GM10266 (cell line): ENCODE measurements at regions not wholly inside any gene's neighbourhood (a gene's known extent, or its start where the extent isn't known, plus 50 kb on each side); places are given as distances from the start of the nearest gene placed in this dataset.

Experiments used
- DNase-seq: peaks from one replicate; pipeline ENCODE4 v3.0.0; 2012; ENCODE audit errors: extremely low spot score
- CTCF ChIP-seq: IDR thresholded peaks from 2 replicates; pipeline ENCODE4 v1.5.1; 2012; ENCODE audit warnings: mild to moderate bottlenecking, low read depth; ENCODE audit not compliant: control insufficient read depth, insufficient read depth; ENCODE audit errors: missing control alignments

- no peak for TF ChIP-seq CTCF
- no peak for DNase-seq
Measured at GRCh38 chr14:25222256-25222655, 172.3 kb upstream of the STXBP6 start.

- DNase-seq: no peak
- no peak for TF ChIP-seq CTCF
Measured at GRCh38 chr14:25220514-25220913, 170.6 kb upstream of the STXBP6 start.

- DNase-seq: no peak
- no peak for TF ChIP-seq CTCF
Measured at GRCh38 chr14:25215607-25216006, 165.7 kb upstream of the STXBP6 start.

- no peak for DNase-seq
Measured at GRCh38 chr14:25197885-25198284, 147.9 kb upstream of the STXBP6 start.

GRCh38 chr14:25180221-25180620 is 130.3 kb upstream of the STXBP6 start:
- TF ChIP-seq CTCF: no peak
- DNase-seq: no peak

More at GRCh38 chr14:25197885-25198284, 147.9 kb upstream of the STXBP6 start:
- TF ChIP-seq CTCF: no peak

- no peak for TF ChIP-seq CTCF
- DNase-seq: no peak
Measured at GRCh38 chr14:25178255-25178654, 128.3 kb upstream of the STXBP6 start.

- DNase-seq: peak; percentile 44
Measured at GRCh38 chr14:25150934-25151790, 101.2 kb upstream of the STXBP6 start.

More at GRCh38 chr14:25150934-25151790, 101.2 kb upstream of the STXBP6 start:
- TF ChIP-seq CTCF: peak; percentile 73
